ENCODE measurements at regions not wholly inside any gene's neighbourhood (a gene's known extent, or its start where the extent isn't known, plus 50 kb on each side); places are given as distances from the start of the nearest gene placed in this dataset.

DNA sequence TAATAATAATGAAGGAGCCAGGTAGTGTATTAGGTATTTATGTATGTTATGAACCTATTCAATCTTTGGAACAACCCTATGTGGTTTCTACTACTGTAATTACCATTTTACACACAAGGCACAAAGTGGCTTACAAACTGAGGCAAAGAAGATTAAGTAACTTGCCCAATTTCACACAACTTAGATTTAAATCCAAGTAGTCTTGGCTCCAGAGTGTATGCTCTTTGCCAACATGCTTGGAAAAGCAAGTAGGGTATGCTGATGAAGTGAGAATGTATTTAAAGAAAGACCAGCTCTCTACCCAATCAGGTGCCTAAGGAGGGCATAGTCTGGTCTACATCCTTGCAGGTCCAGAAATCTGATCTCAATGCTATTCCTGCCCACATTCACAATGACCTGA, 463.2 kb downstream of the METTL15 start:
- Histone ChIP-seq H3K9me3 (ENCODE audit: control insufficient read depth, insufficient read depth, low read length) (no peaks in the 10 kb centered on the region), H3K36me3 (ENCODE audit: insufficient read depth, low read length) (no peaks in the 10 kb centered on the region), H3K4me1 (ENCODE audit: insufficient read depth, low read length) (no peaks in the 10 kb centered on the region; the same call in 1 of the 2 replicates), H3K9ac (ENCODE audit: low read depth, low read length) (no peak overlapping the region)

DNA sequence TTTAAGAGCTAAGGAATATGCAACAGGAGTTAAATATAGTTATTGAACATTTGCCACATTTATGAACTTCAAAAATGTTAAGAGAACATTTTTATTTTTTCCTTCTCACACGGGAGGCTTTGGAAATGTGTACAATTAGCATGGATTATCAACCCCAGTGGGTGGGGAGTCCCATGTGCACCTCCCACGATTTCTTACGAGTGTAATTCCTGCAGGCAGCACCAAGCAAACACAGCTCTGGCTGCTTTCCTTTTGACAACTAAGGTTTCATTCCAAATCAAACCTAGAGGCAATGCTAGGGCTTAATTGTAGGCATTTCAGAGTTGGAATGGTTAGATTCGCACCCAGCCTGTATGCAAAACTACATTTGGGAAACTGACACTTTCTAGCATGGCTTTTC, 460.9 kb downstream of the METTL15 start:
- H3K4me1 ChIP-seq (ENCODE audit: insufficient read depth, low read length) = no peaks in the 10 kb centered on the region; the same call in 1 of the 2 replicates

DNA sequence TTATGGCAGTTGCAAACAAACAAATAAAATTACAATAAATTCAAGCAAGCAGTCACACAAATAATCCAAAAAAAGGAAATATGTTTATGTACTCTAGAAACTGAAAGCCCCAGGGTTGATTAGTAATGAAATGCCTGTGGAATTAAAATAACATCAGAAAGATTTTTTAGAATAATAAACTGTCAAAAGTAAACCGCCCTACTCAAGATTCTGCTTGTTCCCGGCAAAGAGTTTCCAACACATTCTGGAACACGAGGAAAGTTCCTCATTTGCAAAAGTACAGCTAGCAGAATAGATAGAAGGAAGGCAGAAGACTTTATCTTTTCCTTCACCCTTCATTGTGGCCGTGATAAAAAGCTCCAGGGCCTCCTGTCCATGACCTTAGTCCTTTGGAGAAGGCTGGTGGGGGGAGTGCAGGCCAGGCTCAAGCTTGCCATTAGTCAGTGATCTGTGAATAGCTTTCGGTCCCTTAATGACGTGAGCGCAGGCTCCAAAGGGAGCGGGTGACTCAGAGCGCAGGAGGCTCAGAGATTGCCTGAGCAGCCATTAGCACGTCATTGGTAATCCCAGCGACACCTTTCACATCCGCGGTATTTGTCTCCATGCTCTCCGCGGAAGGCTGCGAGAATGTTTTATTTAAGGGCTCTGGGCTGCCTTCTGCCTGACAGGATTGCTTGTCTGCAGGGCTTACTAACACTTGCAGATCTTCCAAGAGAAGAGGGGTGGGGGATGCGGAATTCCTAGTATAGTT, 458.3 kb downstream of the METTL15 start:
- peak overlapping the region; percentile 45 for H3K9ac ChIP-seq (ENCODE audit: low read depth, low read length)
- no peaks in the 10 kb centered on the region for H3K36me3 ChIP-seq (ENCODE audit: insufficient read depth, low read length)
- no peaks in the 10 kb centered on the region for H3K9me3 ChIP-seq (ENCODE audit: control insufficient read depth, insufficient read depth, low read length)
- no peaks in the 10 kb centered on the region; the same call in 1 of the 2 replicates for H3K4me1 ChIP-seq (ENCODE audit: insufficient read depth, low read length)

More for the DNA sequence above, 460.9 kb downstream of the METTL15 start:
- Histone ChIP-seq H3K9ac (ENCODE audit: low read depth, low read length) (no peak overlapping the region), H3K9me3 (ENCODE audit: control insufficient read depth, insufficient read depth, low read length) (no peaks in the 10 kb centered on the region), H3K36me3 (ENCODE audit: insufficient read depth, low read length) (no peaks in the 10 kb centered on the region)

DNA sequence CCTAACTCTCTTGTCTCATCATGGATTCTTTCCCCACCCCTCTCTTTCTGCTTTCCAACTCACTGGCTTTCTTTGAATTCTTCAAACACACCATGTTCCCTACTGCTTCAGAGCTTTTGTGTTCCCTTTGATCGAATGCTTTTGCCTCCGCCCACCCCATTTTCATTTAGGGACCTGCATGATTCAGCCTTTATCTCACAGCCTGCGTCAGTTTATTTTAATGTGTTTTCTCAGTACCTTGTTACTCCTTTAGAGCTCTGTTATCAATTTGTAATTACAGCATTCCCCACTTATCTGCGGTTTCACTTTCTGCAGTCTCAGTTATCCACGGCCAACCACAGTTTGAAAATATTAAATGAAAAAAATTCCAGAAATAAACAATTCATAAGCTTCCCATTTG, 451.3 kb downstream of the METTL15 start:
- H3K4me1 ChIP-seq (ENCODE audit: insufficient read depth, low read length) = 0 out of 2 replicates have a peak, but pooled peaks cover 8% of the 10 kb centered on the region
- no peak overlapping the region for H3K9ac ChIP-seq (ENCODE audit: low read depth, low read length)
- H3K9me3 ChIP-seq (ENCODE audit: control insufficient read depth, insufficient read depth, low read length) = no peaks in the 10 kb centered on the region
- no peaks in the 10 kb centered on the region for H3K36me3 ChIP-seq (ENCODE audit: insufficient read depth, low read length)

DNA sequence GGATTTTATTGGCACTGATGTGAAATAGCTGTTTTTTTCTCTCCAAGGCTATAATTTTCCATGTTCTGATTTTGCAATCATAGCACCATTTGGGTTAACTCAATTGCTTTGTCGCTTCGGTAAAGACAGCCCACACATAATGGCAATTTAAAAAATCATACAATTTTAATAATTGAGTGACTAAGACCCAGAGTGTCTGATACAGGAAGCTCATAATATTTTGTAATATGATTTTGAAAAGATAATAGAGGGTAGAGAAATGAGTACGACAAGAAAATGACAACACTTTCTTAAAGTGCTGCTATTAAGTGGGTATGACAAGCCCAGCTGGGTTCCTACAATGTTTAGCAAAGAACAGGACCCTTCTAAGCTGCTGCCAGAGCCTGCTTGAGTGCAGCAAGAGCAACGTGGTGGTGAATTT, 439.1 kb downstream of the METTL15 start:
- Histone ChIP-seq H3K4me1 (ENCODE audit: insufficient read depth, low read length) (no peaks in the 10 kb centered on the region), H3K36me3 (ENCODE audit: insufficient read depth, low read length) (no peaks in the 10 kb centered on the region), H3K9ac (ENCODE audit: low read depth, low read length) (no peak overlapping the region), H3K9me3 (ENCODE audit: control insufficient read depth, insufficient read depth, low read length) (no peaks in the 10 kb centered on the region)

DNA sequence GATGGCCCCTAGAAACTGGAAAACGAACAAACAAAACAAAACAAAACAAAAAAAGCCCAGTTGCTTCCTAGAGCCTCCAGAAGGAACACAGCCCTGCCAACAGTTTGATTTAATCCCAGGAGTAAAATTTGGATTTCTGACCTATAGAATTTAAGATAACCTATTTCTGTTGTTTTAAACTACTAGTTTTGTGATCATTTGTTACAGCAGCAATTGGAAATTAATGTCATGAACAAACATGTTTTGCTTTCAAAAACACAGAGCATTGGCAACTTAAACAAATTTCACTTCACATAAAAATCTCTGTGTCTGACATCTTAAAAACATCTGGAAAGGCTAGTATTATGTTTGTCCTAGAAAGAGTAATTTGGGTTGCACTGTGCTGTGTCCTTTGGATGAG, 437.3 kb downstream of the METTL15 start:
- no peaks in the 10 kb centered on the region for H3K4me1 ChIP-seq (ENCODE audit: insufficient read depth, low read length)

DNA sequence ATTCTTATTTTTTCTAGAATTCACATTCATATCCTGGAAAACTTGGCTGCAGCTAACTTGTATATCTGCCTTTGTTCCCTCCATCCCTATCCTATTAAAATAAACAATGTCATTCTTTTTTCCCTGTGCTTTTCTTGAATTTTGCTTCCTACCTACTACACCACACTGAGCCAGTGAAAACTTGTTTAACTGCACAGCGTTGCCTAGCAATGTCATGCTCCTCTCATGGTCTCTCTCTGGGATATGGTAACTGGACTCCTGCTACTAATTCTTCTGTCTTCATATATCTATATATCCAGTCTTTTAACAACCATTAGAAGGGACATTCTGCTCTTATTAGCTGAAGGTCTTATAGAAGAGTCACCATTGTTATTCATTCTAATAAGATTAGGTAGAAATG, 434.4 kb downstream of the METTL15 start:
- Histone ChIP-seq H3K9me3 (ENCODE audit: control insufficient read depth, insufficient read depth, low read length) (no peaks in the 10 kb centered on the region), H3K4me1 (ENCODE audit: insufficient read depth, low read length) (peaks cover 2% of the 10 kb centered on the region; the same call in 1 of the 2 replicates), H3K36me3 (ENCODE audit: insufficient read depth, low read length) (no peaks in the 10 kb centered on the region), H3K9ac (ENCODE audit: low read depth, low read length) (no peak overlapping the region)

More for the DNA sequence above, 437.3 kb downstream of the METTL15 start:
- Histone ChIP-seq H3K36me3 (ENCODE audit: insufficient read depth, low read length) (no peaks in the 10 kb centered on the region), H3K9me3 (ENCODE audit: control insufficient read depth, insufficient read depth, low read length) (no peaks in the 10 kb centered on the region), H3K9ac (ENCODE audit: low read depth, low read length) (no peak overlapping the region)

DNA sequence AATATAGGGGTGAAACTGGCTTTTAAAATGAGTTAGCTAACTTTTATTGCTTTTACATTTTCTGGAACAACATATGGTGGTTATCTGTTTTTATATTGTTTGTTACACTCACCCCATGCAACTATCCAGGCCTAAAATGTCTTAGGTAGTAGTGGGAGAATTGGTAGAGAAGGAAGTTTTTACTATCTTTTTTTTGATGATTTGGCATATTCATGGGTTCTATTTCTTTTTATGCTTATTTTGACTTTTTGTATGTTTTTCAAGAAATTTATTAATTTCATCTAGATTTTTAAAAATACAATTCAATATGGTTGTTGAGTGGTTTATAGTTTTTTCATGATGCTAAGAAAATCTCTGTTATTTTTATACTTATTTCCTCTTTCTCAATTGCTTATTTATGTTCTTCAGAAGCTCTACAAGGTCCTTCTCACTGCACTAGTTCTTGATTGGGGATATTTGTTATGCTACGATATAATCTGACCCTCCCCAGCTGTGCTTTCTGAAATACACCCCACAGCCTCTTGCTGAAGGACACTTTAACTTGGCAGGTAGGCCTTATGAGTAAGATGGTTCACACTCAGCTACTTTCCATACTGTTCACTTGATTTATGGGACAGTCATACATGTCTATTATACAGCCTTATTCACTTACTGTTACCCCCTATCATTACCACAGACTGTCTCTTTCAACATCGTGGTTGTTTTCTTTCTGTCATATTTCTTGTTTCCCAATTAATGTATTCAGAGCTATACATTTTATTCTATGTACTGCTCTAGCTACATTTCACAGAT, 431.2 kb downstream of the METTL15 start:
- Histone ChIP-seq H3K9me3 (ENCODE audit: control insufficient read depth, insufficient read depth, low read length) (no peaks in the 10 kb centered on the region), H3K4me1 (ENCODE audit: insufficient read depth, low read length) (peaks cover 2% of the 10 kb centered on the region; the same call in 1 of the 2 replicates), H3K36me3 (ENCODE audit: insufficient read depth, low read length) (no peaks in the 10 kb centered on the region), H3K9ac (ENCODE audit: low read depth, low read length) (no peak overlapping the region)

DNA sequence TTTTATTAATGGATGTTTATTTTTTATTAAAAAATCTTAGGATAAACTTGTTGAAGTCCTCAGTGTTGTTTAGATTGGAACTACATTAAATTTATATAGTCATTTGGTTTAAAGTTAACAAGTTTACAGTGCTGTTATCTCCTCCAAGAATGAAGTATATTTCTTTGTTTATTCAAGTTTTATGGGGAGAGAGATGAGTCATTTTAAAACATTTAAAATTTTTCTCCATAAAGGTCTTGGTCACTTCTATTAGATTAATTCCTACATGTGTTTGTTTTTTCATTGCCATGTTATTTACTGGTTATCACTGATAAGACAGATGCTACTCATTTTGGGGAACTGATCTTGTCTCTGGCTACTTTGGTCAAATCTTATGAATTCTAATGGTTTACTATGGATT, 429.6 kb downstream of the METTL15 start:
- no peaks in the 10 kb centered on the region for H3K9me3 ChIP-seq (ENCODE audit: control insufficient read depth, insufficient read depth, low read length)
- H3K4me1 ChIP-seq (ENCODE audit: insufficient read depth, low read length) = peaks cover 2% of the 10 kb centered on the region; the same call in 1 of the 2 replicates
- no peak overlapping the region for H3K9ac ChIP-seq (ENCODE audit: low read depth, low read length)
- H3K36me3 ChIP-seq (ENCODE audit: insufficient read depth, low read length) = no peaks in the 10 kb centered on the region

DNA sequence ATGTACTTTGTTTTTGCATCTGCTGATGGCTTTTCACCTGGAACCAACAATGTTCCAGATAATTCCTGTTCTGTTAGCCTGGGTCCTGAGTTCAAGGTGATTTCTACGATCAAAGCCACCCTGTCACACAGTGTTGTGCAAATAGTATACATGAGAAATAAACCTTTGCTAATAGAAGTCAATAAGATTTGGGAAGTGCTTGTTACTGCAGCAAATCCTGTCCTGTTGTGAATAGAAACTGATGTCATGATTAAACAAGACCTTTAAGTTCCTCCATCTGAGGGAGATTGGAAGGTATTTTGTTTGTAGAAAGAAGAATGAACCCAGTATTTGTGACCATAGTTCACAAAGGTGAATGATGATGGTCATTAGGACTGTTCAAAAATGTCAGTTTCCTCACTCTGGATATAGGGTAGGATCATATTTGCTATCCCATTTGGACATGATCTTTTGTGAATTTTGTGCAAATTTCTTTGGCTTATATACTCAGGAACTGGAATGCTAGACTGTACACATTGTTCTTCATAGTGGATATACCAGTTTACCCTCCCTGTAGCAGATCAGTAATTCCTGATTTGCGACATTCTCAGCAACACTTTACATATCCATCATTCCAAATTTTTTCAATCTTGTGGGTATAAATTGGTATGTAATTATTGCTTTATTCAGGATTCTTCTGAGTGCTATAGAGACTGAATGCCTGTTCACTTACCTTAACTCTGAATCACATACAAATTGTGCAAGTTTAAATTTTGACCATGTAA, 428.5 kb downstream of the METTL15 start:
- no peaks in the 10 kb centered on the region for H3K9me3 ChIP-seq (ENCODE audit: control insufficient read depth, insufficient read depth, low read length)
- no peak overlapping the region for H3K9ac ChIP-seq (ENCODE audit: low read depth, low read length)
- H3K36me3 ChIP-seq (ENCODE audit: insufficient read depth, low read length) = no peaks in the 10 kb centered on the region
- peaks cover 2% of the 10 kb centered on the region; the same call in 1 of the 2 replicates for H3K4me1 ChIP-seq (ENCODE audit: insufficient read depth, low read length)

DNA sequence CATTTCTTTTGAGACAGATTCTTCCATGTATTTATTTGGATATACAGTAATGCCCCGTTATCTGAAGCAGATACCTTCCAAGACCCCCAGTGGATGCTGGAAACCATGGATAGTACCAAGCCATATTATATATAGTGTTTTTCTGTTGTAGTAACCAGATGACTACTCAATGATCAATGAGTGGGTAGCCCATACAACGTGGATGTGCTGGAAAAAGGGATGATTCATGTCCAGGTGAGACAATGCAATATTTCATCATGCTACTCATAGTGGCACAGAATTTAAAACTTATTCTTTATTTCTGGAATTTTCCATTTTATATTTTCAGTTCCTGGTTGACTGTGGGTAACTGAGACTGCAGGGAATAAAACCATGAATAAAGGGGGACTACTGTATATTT, 427.5 kb downstream of the METTL15 start:
- H3K36me3 ChIP-seq (ENCODE audit: insufficient read depth, low read length) = no peaks in the 10 kb centered on the region
- no peak overlapping the region for H3K9ac ChIP-seq (ENCODE audit: low read depth, low read length)
- peaks cover 2% of the 10 kb centered on the region; the same call in 1 of the 2 replicates for H3K4me1 ChIP-seq (ENCODE audit: insufficient read depth, low read length)
- H3K9me3 ChIP-seq (ENCODE audit: control insufficient read depth, insufficient read depth, low read length) = no peaks in the 10 kb centered on the region

DNA sequence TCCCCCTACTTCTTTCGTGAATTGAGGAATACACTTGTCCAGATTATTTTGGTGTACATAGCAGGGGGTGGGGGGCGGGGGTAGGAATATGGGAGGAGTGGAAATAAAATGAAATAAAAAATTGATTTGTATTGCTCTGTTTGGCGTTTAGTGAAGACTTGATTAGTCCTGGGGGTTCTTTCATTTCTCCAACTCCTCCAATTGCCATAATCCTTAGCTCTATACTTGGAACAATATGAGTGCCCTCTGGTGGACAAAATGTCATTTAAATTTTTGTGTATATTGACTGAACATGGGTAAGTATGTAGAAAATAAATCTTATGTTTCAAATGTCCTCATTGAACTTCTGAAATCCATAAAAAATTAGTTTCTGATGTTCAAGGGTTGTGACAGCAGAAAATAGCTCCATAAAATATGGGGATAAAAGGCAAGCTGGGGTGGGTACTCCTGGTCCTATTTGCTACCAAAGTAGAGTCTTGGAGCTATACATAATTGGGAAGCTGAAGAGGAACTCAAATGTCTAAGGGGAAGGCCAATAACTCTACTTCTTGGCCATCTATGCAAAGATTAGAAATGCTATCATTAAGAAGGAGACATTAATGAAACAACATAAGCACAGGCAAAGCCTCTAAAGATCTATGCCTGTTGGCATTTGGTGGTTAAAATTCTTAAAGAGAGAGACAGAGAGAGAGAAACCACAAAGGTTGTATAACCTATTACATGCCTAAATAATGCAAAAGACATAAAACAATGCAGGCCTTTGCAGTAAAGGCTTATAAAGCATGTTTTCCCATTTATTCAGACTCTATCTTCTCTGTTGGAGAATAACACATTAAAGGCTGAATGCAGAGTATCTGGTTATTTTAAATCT, 421.6 kb downstream of the METTL15 start:
- no peaks in the 10 kb centered on the region; the same call in 1 of the 2 replicates for H3K36me3 ChIP-seq (ENCODE audit: insufficient read depth, low read length)
- no peak overlapping the region for H3K9ac ChIP-seq (ENCODE audit: low read depth, low read length)
- peaks cover 4% of the 10 kb centered on the region; the same call in 1 of the 2 replicates for H3K9me3 ChIP-seq (ENCODE audit: control insufficient read depth, insufficient read depth, low read length)
- H3K4me1 ChIP-seq (ENCODE audit: insufficient read depth, low read length) = no peaks in the 10 kb centered on the region

DNA sequence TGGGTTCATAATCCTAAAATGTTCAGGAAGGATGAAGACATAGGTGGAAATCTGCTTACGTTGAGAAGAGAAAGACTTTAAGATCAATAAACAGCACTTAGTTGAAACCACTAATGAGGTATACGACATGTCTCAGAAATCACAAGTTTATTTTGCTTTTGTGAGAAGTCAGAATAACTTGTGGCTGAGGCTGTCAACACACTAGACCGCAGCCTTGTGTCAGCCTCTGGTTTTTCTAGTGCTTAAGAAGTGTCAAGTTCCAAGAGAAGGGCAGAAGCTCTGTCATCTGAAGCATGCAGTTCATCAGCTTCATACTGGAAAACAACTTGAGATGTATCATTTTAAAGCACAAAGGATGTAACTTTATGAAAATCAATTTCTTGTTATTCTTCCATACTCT, 420.9 kb downstream of the METTL15 start:
- H3K9me3 ChIP-seq (ENCODE audit: control insufficient read depth, insufficient read depth, low read length) = peaks cover 7% of the 10 kb centered on the region; the same call in 1 of the 2 replicates

More for the DNA sequence above, 420.9 kb downstream of the METTL15 start:
- no peaks in the 10 kb centered on the region for H3K4me1 ChIP-seq (ENCODE audit: insufficient read depth, low read length)
- no peak overlapping the region for H3K9ac ChIP-seq (ENCODE audit: low read depth, low read length)
- H3K36me3 ChIP-seq (ENCODE audit: insufficient read depth, low read length) = no peaks in the 10 kb centered on the region; the same call in 1 of the 2 replicates
